GM23338 (cell line): ENCODE measurements at regions not wholly inside any gene's neighbourhood (a gene's known extent, or its start where the extent isn't known, plus 50 kb on each side); places are given as distances from the start of the nearest gene placed in this dataset.

ENCODE experiments used
- EZH2phosphoT487 ChIP-seq: fragments of 200-600 bp; sonication (generic); IDR thresholded peaks from one replicate; pipeline ENCODE4 v1.8.1; 2018; ENCODE audit warnings: antibody characterized with exemption; ENCODE audit not compliant: unreplicated experiment
- TF ChIP-seq, protein P1 (sequence below), 2 experiments: fragments of 200-600 bp in 1 of 2; sonication (generic) in 1 of 2; conservative IDR thresholded peaks; 2 replicates each; pipeline versions ENCODE4 v1.5.1 to v1.6.1; 2016 to 2017; ENCODE audit warnings: antibody characterized with exemption in 2 of 2, low read depth in 2 of 2, mild to moderate bottlenecking in 2 of 2, moderate library complexity in 1 of 2

DNA sequence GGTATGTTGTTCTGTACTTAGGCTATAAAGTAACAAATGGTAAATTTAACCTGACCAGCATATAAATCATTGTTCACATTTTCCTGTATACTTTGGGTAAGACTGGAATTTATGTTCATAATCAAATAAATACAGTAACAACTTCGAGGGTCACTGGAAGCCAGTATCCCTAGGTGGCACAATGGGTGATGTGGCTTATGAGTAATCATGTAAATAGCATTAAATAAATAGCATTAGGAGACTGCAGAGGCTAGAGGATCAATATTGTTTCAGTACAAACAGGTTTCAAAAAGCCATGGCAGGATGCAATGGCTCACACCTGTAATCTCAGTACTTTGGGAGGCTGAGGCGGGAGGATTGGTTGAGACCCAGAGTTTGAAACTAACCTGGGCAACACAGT lies 690.6 kb downstream of the SLC4A3 start:
- TF ChIP-seq, protein P1, sequence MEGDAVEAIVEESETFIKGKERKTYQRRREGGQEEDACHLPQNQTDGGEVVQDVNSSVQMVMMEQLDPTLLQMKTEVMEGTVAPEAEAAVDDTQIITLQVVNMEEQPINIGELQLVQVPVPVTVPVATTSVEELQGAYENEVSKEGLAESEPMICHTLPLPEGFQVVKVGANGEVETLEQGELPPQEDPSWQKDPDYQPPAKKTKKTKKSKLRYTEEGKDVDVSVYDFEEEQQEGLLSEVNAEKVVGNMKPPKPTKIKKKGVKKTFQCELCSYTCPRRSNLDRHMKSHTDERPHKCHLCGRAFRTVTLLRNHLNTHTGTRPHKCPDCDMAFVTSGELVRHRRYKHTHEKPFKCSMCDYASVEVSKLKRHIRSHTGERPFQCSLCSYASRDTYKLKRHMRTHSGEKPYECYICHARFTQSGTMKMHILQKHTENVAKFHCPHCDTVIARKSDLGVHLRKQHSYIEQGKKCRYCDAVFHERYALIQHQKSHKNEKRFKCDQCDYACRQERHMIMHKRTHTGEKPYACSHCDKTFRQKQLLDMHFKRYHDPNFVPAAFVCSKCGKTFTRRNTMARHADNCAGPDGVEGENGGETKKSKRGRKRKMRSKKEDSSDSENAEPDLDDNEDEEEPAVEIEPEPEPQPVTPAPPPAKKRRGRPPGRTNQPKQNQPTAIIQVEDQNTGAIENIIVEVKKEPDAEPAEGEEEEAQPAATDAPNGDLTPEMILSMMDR (conservative IDR thresholded peaks at IDR 0.05; ENCODE audit: low read depth in 2 of 2): no peak
- TF ChIP-seq EZH2phosphoT487: no peak
